GM12864 (cell line): ENCODE measurements at regions not wholly inside any gene's neighbourhood (a gene's known extent, or its start where the extent isn't known, plus 50 kb on each side); places are given as distances from the start of the nearest gene placed in this dataset.

Source experiments
- DNase-seq: peaks from one replicate; pipeline ENCODE4 v3.0.0-alpha.2; 2011; ENCODE audit warnings: low read depth
- H3K4me3 ChIP-seq: 2 replicates; pipeline ENCODE4 v1.5.1; 2011; ENCODE audit warnings: mild to moderate bottlenecking, low read depth, low read length, control low read depth
- TF ChIP-seq, protein P1 (sequence below): IDR thresholded peaks from 2 replicates; pipeline ENCODE4 v1.5.1; 2011; ENCODE audit warnings: low read depth, mild to moderate bottlenecking, moderate library complexity, low read length, control low read depth, inconsistent platforms; ENCODE audit errors: missing control alignments

- no peak for DNase-seq
- TF ChIP-seq, protein P1, sequence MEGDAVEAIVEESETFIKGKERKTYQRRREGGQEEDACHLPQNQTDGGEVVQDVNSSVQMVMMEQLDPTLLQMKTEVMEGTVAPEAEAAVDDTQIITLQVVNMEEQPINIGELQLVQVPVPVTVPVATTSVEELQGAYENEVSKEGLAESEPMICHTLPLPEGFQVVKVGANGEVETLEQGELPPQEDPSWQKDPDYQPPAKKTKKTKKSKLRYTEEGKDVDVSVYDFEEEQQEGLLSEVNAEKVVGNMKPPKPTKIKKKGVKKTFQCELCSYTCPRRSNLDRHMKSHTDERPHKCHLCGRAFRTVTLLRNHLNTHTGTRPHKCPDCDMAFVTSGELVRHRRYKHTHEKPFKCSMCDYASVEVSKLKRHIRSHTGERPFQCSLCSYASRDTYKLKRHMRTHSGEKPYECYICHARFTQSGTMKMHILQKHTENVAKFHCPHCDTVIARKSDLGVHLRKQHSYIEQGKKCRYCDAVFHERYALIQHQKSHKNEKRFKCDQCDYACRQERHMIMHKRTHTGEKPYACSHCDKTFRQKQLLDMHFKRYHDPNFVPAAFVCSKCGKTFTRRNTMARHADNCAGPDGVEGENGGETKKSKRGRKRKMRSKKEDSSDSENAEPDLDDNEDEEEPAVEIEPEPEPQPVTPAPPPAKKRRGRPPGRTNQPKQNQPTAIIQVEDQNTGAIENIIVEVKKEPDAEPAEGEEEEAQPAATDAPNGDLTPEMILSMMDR = no peak
- H3K4me3 ChIP-seq = no peak overlapping the region
Measured at GRCh38 chr14:25620515-25620914, 570.6 kb upstream of the STXBP6 start.

DNA sequence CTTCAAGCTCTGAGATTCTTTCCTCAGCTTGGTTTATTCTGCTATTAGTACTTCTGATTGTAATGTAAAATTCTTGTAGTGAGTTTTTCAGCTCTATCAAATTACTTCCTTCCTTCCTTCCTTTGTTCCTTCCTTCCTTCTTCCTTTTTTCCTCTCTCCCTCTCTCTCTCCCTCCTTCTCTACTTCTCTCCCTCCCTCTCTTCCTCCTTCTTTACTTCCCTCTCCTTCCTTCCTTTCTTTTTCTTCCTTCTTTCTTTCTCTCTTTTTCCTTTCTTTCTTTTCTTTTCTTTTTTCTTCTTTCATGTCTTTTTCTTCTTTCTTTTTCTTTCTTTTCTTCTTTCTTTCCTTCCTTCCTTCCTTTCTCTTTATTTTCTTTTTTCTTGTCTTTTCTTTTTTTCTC, 565.2 kb upstream of the STXBP6 start:
- no peak overlapping the region for H3K4me3 ChIP-seq
- TF ChIP-seq, protein P1 = no peak
- no peak for DNase-seq

- no peak overlapping the region for H3K4me3 ChIP-seq
- no peak for DNase-seq
- TF ChIP-seq, protein P1 = no peak
Measured at GRCh38 chr14:25607192-25607591, 557.2 kb upstream of the STXBP6 start.

GRCh38 chr14:25602106-25602505, 552.2 kb upstream of the STXBP6 start:
- DNase-seq = no peak
- TF ChIP-seq, protein P1 = no peak
- H3K4me3 ChIP-seq = no peak overlapping the region

DNA sequence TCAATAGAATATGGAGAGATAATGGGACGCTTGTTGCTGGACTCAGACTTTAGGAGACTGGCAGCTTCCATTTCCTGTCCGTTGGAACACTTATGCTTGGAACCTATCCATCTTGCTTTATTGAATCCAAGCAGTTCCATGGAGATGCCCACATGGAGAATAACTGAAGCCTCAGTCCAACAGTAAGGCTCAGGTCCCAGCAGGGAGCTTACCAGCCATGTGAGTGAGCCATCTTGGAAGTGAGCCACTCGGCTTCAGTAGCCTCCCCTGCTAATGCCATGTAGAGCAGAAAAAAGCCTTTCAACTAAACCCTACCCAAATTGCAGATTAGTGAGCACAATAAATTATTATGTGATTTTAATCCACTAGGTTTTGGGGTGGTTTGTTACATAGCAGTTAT, 538.8 kb upstream of the STXBP6 start:
- TF ChIP-seq, protein P1 = no peak
- DNase-seq = no peak
- no peak overlapping the region for H3K4me3 ChIP-seq

DNA sequence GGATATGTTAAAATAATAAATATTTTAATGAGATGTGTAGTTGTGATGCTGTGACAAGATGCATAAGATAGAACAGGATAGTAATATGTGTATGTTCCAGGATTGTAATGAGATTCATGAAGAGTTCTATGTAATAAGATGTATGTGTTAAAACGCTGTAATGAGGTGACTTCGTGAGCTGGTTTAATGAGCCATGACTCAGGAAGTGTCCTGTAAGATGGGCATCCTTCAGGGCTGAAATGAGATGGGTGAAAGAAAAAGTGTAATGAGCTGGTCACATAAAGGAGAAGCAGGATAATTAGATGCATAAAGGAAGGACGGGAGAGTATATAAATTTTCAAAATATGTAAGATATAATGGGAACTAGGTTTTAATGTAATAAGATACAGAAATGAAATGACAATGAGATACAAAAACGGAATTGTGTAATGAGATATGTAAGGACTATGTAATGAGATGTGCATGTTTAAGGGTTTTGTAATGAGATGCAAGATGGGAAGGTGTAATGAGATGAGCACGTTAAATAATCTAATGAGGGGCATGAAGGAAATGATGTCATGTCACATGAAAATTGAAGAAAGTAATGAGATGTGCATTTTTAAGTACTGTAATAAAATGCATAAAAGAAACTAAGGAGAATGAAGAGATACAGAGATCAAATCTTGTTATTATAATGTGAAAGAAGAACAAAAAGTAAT, 524.8 kb upstream of the STXBP6 start:
- TF ChIP-seq, protein P1 = no peak
- no peak for DNase-seq
- no peak overlapping the region for H3K4me3 ChIP-seq

- H3K4me3 ChIP-seq = no peak overlapping the region
- TF ChIP-seq, protein P1 = no peak
- no peak for DNase-seq
Measured at GRCh38 chr14:25570483-25570882, 520.5 kb upstream of the STXBP6 start.
